ENCODE measurements at regions not wholly inside any gene's neighbourhood (a gene's known extent, or its start where the extent isn't known, plus 50 kb on each side); places are given as distances from the start of the nearest gene placed in this dataset.

GRCh38 chr3:104629038-104629437 is 737.7 kb upstream of the ALCAM start:
- DNase-seq (ENCODE audit: low spot score), result peak; percentile 75

GRCh38 chr3:104631254-104631653 is 735.5 kb upstream of the ALCAM start:
- DNase-seq (ENCODE audit: low spot score), result no peak

GRCh38 chr3:104632521-104632920 is 734.2 kb upstream of the ALCAM start:
- DNase-seq (ENCODE audit: low spot score), result no peak

GRCh38 chr3:104632947-104633346 is 733.8 kb upstream of the ALCAM start:
- no peak for DNase-seq (ENCODE audit: low spot score)

GRCh38 chr3:104635872-104636580 is 730.7 kb upstream of the ALCAM start:
- no peak for DNase-seq (ENCODE audit: low spot score)

- no peak for DNase-seq (ENCODE audit: low spot score)
These were observed 723.9 kb upstream of the ALCAM start for GRCh38 chr3:104642827-104643226.

GRCh38 chr3:104646196-104646595 is 720.5 kb upstream of the ALCAM start:
- DNase-seq (ENCODE audit: low spot score), result no peak

GRCh38 chr3:104648823-104649222 is 717.9 kb upstream of the ALCAM start:
- no peak for DNase-seq (ENCODE audit: low spot score)

- DNase-seq (ENCODE audit: low spot score), result no peak
These were observed 697.6 kb upstream of the ALCAM start for GRCh38 chr3:104669083-104669482.

GRCh38 chr3:104672331-104672730 is 694.4 kb upstream of the ALCAM start:
- no peak for DNase-seq (ENCODE audit: low spot score)

GRCh38 chr3:104673981-104674380 is 692.7 kb upstream of the ALCAM start:
- DNase-seq (ENCODE audit: low spot score), result no peak

GRCh38 chr3:104676241-104676640 is 690.5 kb upstream of the ALCAM start:
- DNase-seq (ENCODE audit: low spot score), result no peak

GRCh38 chr3:104677932-104678331 is 688.8 kb upstream of the ALCAM start:
- DNase-seq (ENCODE audit: low spot score), result no peak

- DNase-seq (ENCODE audit: low spot score), result no peak
These were observed 681.2 kb upstream of the ALCAM start for GRCh38 chr3:104685492-104685891.

- DNase-seq (ENCODE audit: low spot score), result no peak
These were observed 679.3 kb upstream of the ALCAM start for GRCh38 chr3:104687362-104687761.

GRCh38 chr3:104696470-104696869 is 670.2 kb upstream of the ALCAM start:
- no peak for DNase-seq (ENCODE audit: low spot score)

GRCh38 chr3:104711406-104711805 is 655.3 kb upstream of the ALCAM start:
- no peak for DNase-seq (ENCODE audit: low spot score)

- DNase-seq (ENCODE audit: low spot score), result no peak
These were observed 650.7 kb upstream of the ALCAM start for GRCh38 chr3:104715972-104716371.

GRCh38 chr3:104717828-104718196 is 648.9 kb upstream of the ALCAM start:
- DNase-seq (ENCODE audit: low spot score), result no peak

GRCh38 chr3:104723000-104723399 is 643.7 kb upstream of the ALCAM start:
- no peak for DNase-seq (ENCODE audit: low spot score)

- DNase-seq (ENCODE audit: low spot score), result no peak
These were observed 635.6 kb upstream of the ALCAM start for GRCh38 chr3:104731074-104731473.

- DNase-seq (ENCODE audit: low spot score), result no peak
These were observed 632.1 kb upstream of the ALCAM start for GRCh38 chr3:104734627-104735026.

GRCh38 chr3:104735691-104736090 is 631.0 kb upstream of the ALCAM start:
- no peak for DNase-seq (ENCODE audit: low spot score)

- DNase-seq (ENCODE audit: low spot score), result no peak
These were observed 628.4 kb upstream of the ALCAM start for GRCh38 chr3:104738271-104738670.
